Neural cell (in vitro differentiated cells): ENCODE measurements at regions not wholly inside any gene's neighbourhood (a gene's known extent, or its start where the extent isn't known, plus 50 kb on each side); places are given as distances from the start of the nearest gene placed in this dataset.

Source experiments
- EP300 ChIP-seq: fragments of 450-650 bp; conservative IDR thresholded peaks from 2 replicates; pipeline ENCODE4 v1.6.1; 2014; ENCODE audit warnings: antibody characterized with exemption, mild to moderate bottlenecking, moderate library complexity; ENCODE audit not compliant: poor library complexity, severe bottlenecking
- EZH2 ChIP-seq: fragments of 200-600, 300-800 bp; shearing (Covaris generic), sonication (generic); IDR thresholded peaks from 2 replicates; pipeline ENCODE4 v1.6.1; 2014; ENCODE audit warnings: antibody characterized with exemption, low read length, borderline replicate concordance, mild to moderate bottlenecking; ENCODE audit not compliant: insufficient read depth, poor library complexity, severe bottlenecking
- MXI1 ChIP-seq: fragments of 450-650 bp; conservative IDR thresholded peaks from 2 replicates; pipeline ENCODE4 v1.6.1; 2014; ENCODE audit warnings: antibody characterized with exemption, mild to moderate bottlenecking; ENCODE audit not compliant: poor library complexity, severe bottlenecking
- POLR2AphosphoS5 ChIP-seq: IDR thresholded peaks from 2 replicates; pipeline ENCODE4 v1.6.1; 2012
- RAD21 ChIP-seq: fragments of 450-650 bp; conservative IDR thresholded peaks from 2 replicates; pipeline ENCODE4 v1.6.1; 2014; ENCODE audit warnings: antibody characterized with exemption, mild to moderate bottlenecking, moderate library complexity
- SMC3 ChIP-seq: fragments of 450-650 bp; conservative IDR thresholded peaks from 2 replicates; pipeline ENCODE4 v1.6.1; 2014; ENCODE audit warnings: antibody characterized with exemption, mild to moderate bottlenecking, moderate library complexity; ENCODE audit not compliant: poor library complexity
- TAF1 ChIP-seq: IDR thresholded peaks from 2 replicates; pipeline ENCODE4 v1.6.1; 2012; ENCODE audit warnings: low read depth
- TF ChIP-seq, protein P1 (sequence below): fragments of 450-650 bp; IDR thresholded peaks from 2 replicates; pipeline ENCODE4 v1.5.1; 2014; ENCODE audit warnings: antibody characterized with exemption, mild to moderate bottlenecking, moderate library complexity; ENCODE audit not compliant: poor library complexity, severe bottlenecking
- TF ChIP-seq, protein P2 (sequence below): IDR thresholded peaks from 2 replicates; pipeline ENCODE4 v1.6.1; 2012; ENCODE audit warnings: borderline replicate concordance

DNA sequence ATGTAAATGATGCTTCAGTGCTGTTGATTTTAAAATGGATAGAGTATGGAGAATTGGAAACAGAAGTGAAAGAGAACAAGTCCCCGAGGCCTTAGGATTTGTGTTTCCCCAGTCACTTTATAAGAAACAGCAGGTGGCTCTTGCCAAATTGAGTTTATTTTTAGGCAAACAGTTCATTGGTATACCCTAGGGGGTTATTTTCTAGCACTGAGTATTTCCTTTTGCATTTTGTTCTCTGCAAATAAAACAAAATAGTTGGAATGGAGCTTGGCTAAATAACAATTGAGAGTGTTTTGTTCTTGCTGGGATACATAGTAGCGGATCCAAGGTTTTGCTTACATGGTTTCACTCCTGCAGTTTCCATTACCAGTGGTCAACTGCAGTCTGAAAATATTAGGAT is 591.1 kb upstream of the C16orf82 start:
- TF ChIP-seq, protein P1, sequence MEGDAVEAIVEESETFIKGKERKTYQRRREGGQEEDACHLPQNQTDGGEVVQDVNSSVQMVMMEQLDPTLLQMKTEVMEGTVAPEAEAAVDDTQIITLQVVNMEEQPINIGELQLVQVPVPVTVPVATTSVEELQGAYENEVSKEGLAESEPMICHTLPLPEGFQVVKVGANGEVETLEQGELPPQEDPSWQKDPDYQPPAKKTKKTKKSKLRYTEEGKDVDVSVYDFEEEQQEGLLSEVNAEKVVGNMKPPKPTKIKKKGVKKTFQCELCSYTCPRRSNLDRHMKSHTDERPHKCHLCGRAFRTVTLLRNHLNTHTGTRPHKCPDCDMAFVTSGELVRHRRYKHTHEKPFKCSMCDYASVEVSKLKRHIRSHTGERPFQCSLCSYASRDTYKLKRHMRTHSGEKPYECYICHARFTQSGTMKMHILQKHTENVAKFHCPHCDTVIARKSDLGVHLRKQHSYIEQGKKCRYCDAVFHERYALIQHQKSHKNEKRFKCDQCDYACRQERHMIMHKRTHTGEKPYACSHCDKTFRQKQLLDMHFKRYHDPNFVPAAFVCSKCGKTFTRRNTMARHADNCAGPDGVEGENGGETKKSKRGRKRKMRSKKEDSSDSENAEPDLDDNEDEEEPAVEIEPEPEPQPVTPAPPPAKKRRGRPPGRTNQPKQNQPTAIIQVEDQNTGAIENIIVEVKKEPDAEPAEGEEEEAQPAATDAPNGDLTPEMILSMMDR: no peak
- TF ChIP-seq EP300 (no peak), EZH2 (no peak), SMC3 (no peak), POLR2AphosphoS5 (no peak), RAD21 (no peak), MXI1 (no peak), TAF1 (no peak)
- TF ChIP-seq, protein P2, sequence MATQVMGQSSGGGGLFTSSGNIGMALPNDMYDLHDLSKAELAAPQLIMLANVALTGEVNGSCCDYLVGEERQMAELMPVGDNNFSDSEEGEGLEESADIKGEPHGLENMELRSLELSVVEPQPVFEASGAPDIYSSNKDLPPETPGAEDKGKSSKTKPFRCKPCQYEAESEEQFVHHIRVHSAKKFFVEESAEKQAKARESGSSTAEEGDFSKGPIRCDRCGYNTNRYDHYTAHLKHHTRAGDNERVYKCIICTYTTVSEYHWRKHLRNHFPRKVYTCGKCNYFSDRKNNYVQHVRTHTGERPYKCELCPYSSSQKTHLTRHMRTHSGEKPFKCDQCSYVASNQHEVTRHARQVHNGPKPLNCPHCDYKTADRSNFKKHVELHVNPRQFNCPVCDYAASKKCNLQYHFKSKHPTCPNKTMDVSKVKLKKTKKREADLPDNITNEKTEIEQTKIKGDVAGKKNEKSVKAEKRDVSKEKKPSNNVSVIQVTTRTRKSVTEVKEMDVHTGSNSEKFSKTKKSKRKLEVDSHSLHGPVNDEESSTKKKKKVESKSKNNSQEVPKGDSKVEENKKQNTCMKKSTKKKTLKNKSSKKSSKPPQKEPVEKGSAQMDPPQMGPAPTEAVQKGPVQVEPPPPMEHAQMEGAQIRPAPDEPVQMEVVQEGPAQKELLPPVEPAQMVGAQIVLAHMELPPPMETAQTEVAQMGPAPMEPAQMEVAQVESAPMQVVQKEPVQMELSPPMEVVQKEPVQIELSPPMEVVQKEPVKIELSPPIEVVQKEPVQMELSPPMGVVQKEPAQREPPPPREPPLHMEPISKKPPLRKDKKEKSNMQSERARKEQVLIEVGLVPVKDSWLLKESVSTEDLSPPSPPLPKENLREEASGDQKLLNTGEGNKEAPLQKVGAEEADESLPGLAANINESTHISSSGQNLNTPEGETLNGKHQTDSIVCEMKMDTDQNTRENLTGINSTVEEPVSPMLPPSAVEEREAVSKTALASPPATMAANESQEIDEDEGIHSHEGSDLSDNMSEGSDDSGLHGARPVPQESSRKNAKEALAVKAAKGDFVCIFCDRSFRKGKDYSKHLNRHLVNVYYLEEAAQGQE: no peak
